ENCODE measurements at regions not wholly inside any gene's neighbourhood (a gene's known extent, or its start where the extent isn't known, plus 50 kb on each side); places are given as distances from the start of the nearest gene placed in this dataset.

- H3K4me1 ChIP-seq (ENCODE audit: insufficient read depth, low read length, poor library complexity, severe bottlenecking): no peaks in the 10 kb centered on the region
- no peak overlapping the region for H2AFZ ChIP-seq (ENCODE audit: low read length)
- no peaks in the 10 kb centered on the region for H3K9me2 ChIP-seq (ENCODE audit: insufficient read depth, low read length)
- no peak overlapping the region for H3K4me2 ChIP-seq (ENCODE audit: low read length)
- BruUV-seq (replicated peaks): no TSS peak
- H3K79me2 ChIP-seq (ENCODE audit: insufficient read depth, low read depth, low read length): no peaks in the 10 kb centered on the region
- POLR2A ChIA-PET: no interaction called here
- no peaks in the 10 kb centered on the region for H3K9me3 ChIP-seq (ENCODE audit: low read length)
- no peaks in the 10 kb centered on the region for H3K36me3 ChIP-seq (ENCODE audit: insufficient read depth, low read length)
- no peak overlapping the region for H3K27ac ChIP-seq (ENCODE audit: low read depth, low read length, poor library complexity, severe bottlenecking)
- intact Hi-C loops (cut with micrococcal nuclease; ENCODE audit: unreplicated experiment): no loop called here
- no peak overlapping the region for H3K4me3 ChIP-seq (ENCODE audit: low read depth, low read length, poor library complexity, severe bottlenecking)
- no peak for DNase-seq (ENCODE audit: low spot score)
- CTCF ChIA-PET (ENCODE audit: unreplicated experiment): no interaction called here
- TF ChIP-seq EZH2phosphoT487 (IDR thresholded peaks at IDR 0.05; ENCODE audit: borderline replicate concordance, low read depth, low read length): no peak
- no peak for TF ChIP-seq CTCF (conservative IDR thresholded peaks at IDR 0.05; ENCODE audit: low read length)
- no peaks in the 10 kb centered on the region for H4K20me1 ChIP-seq (ENCODE audit: insufficient read depth, low read length)
Measured at GRCh38 chr2:13035866-13036265, 319.1 kb downstream of the TRIB2 start.

GRCh38 chr2:13040043-13040442, 323.3 kb downstream of the TRIB2 start:
- no peaks in the 10 kb centered on the region for H3K79me2 ChIP-seq (ENCODE audit: insufficient read depth, low read depth, low read length)
- no peaks in the 10 kb centered on the region for H3K9me3 ChIP-seq (ENCODE audit: low read length)
- H3K27ac ChIP-seq (ENCODE audit: low read depth, low read length, poor library complexity, severe bottlenecking): no peak overlapping the region
- H3K4me2 ChIP-seq (ENCODE audit: low read length): no peak overlapping the region
- no peak for DNase-seq (ENCODE audit: low spot score)
- no peak overlapping the region for H2AFZ ChIP-seq (ENCODE audit: low read length)
- H3K36me3 ChIP-seq (ENCODE audit: insufficient read depth, low read length): no peaks in the 10 kb centered on the region
- no peaks in the 10 kb centered on the region for H4K20me1 ChIP-seq (ENCODE audit: insufficient read depth, low read length)
- intact Hi-C loops (cut with micrococcal nuclease; ENCODE audit: unreplicated experiment): no loop called here
- ChIA-PET CTCF (ENCODE audit: unreplicated experiment) (no interaction called here), POLR2A (no interaction called here)
- no TSS peak for BruUV-seq (replicated peaks)
- no peak overlapping the region for H3K4me3 ChIP-seq (ENCODE audit: low read depth, low read length, poor library complexity, severe bottlenecking)
- no peaks in the 10 kb centered on the region for H3K4me1 ChIP-seq (ENCODE audit: insufficient read depth, low read length, poor library complexity, severe bottlenecking)
- no peaks in the 10 kb centered on the region for H3K9me2 ChIP-seq (ENCODE audit: insufficient read depth, low read length)
- TF ChIP-seq EZH2phosphoT487 (IDR thresholded peaks at IDR 0.05; ENCODE audit: borderline replicate concordance, low read depth, low read length): no peak
- TF ChIP-seq CTCF (conservative IDR thresholded peaks at IDR 0.05; ENCODE audit: low read length): no peak

GRCh38 chr2:13046557-13047165, 329.9 kb downstream of the TRIB2 start:
- CTCF ChIA-PET (ENCODE audit: unreplicated experiment): no interaction called here
- no peak for TF ChIP-seq EZH2phosphoT487 (IDR thresholded peaks at IDR 0.05; ENCODE audit: borderline replicate concordance, low read depth, low read length)
- peak; percentile 70 for TF ChIP-seq CTCF (conservative IDR thresholded peaks at IDR 0.05; ENCODE audit: low read length)
- POLR2A ChIA-PET: interaction anchor here (0.6 to 0.7 kb wide), 2 partner anchors 84 to 273 kb away, joined by 3 read pairs; no protein-coding TSS in a partner anchor

More at GRCh38 chr2:13046557-13047165, 329.9 kb downstream of the TRIB2 start:
- Histone ChIP-seq H3K79me2 (ENCODE audit: insufficient read depth, low read depth, low read length) (no peaks in the 10 kb centered on the region), H2AFZ (ENCODE audit: low read length) (no peak overlapping the region), H3K9me3 (ENCODE audit: low read length) (no peaks in the 10 kb centered on the region), H3K4me1 (ENCODE audit: insufficient read depth, low read length, poor library complexity, severe bottlenecking) (no peaks in the 10 kb centered on the region), H3K4me3 (ENCODE audit: low read depth, low read length, poor library complexity, severe bottlenecking) (no peak overlapping the region), H3K27ac (ENCODE audit: low read depth, low read length, poor library complexity, severe bottlenecking) (no peak overlapping the region), H3K36me3 (ENCODE audit: insufficient read depth, low read length) (no peaks in the 10 kb centered on the region), H4K20me1 (ENCODE audit: insufficient read depth, low read length) (no peaks in the 10 kb centered on the region), H3K4me2 (ENCODE audit: low read length) (no peak overlapping the region), H3K9me2 (ENCODE audit: insufficient read depth, low read length) (no peaks in the 10 kb centered on the region)
- intact Hi-C loops (cut with micrococcal nuclease; ENCODE audit: unreplicated experiment): no loop called here
- no TSS peak for BruUV-seq (replicated peaks)
- DNase-seq (ENCODE audit: low spot score): peak; percentile 3
